NCI-H1694 treated with DMSO at 0.1 percent for 48 hours (cell line): ENCODE measurements at regions not wholly inside any gene's neighbourhood (a gene's known extent, or its start where the extent isn't known, plus 50 kb on each side); places are given as distances from the start of the nearest gene placed in this dataset.
A peak's percentile ranks its signal among the peaks of the same experiment; 100 is the strongest.

Experiments used
- DNase-seq: peaks from one replicate; lab custom pipeline; 2025; lab: John Stamatoyannopoulos, UW

DNA sequence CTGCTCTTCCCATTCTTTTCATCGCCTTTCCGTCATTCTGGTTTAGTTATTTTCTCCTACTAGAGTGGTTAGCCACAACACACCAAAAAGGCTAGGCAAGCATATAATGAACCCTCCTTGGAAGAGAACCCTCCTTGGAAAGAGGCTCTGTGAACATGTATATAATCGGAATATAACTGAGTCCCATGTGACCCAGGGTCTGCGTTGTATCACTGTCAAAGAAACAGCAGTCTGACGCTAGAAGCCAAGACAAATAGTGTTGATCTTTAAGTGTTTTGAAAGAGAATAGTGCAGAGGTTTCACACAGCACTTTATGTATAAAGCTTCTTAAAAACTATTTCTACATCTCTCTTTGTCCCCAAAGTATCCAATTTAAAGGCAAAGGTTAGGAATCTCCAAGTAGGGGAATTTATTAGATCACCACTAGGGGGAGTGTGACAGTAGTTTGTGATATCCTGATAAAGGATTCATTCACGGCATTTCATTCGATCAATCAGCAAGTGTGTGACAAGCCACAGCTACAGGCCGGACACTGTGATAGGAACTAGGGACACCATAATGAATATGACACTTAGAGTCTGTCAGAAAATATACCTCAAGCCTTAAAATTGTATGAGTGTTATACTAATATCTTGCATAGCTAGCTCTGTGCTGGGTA is 395.3 kb downstream of the CD109 start:
- DNase-seq: peak; percentile 31

DNA sequence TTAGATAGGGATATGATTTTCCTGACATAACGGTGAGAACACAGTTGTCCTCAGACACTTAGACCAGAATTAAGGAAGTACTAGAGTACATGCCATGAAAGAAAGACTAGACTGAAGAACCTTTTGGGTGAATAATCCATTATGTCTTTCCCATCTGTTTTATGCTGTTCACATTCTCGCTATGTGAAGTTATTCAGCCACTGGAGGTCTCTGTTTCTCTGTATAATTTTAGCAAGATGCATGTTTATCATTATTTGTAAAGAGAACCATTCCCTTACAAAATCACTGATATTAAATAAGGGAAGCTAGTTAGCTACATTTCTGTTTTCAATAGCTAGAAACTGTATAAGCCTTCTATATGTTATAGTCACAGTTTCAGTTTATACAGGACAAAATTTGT is 391.9 kb downstream of the CD109 start:
- no peak for DNase-seq

DNA sequence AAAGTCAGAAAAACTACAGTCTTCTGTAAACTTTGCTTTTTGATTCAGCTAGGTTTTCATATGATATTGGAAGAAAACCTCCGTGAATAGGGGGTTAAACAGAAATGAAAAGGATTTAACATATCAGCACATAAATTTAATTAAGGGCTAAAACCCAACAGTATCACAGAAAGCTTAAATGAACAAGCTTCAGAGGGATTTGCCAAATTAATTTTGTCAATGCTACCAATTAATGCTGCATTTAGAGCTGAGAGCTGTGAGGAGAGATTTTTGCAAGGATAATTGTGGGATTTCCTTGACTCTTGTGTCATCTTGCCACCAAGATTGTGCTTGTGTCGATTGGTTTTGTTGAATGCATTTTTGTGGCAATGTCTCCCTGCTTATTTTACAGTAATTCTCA is 379.9 kb downstream of the CD109 start:
- no peak for DNase-seq

DNA sequence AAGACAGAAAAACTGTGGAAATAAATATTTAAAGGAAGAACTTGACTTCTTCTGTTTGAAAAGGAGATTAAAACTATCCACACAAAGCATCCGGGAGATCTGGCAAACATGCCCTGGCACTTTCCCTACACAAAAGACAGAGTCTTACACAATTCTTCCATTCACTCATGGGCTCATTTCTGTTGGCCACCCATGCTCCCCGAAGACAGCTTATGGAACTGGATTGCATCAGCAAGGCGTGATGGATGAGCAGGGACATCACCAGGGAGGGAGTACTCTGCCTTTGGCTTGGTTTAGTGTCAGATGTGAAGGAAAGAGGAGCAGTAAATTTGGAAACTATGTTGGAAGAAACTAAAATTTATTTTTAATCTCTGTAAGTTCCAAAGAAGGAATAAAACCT is 379.3 kb downstream of the CD109 start:
- DNase-seq: no peak

DNA sequence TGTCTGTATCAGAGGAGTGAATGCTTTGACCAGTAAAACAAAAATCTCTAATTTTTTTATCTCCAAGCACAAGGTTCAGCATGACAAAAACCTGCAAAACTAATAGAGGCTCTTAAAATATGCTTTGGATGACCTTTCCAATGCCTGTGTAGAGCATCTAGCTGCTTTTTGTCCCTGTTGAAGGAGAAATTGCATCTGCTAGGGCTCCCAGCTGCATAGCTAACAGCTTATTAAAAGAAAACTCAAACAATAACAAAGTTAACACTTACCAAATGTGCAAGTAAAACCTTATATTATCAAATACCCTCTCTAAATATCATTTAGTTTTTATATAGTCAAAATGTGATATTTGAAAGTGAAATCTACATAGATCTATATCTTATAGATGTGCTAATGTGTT is 378.6 kb downstream of the CD109 start:
- DNase-seq: no peak

DNA sequence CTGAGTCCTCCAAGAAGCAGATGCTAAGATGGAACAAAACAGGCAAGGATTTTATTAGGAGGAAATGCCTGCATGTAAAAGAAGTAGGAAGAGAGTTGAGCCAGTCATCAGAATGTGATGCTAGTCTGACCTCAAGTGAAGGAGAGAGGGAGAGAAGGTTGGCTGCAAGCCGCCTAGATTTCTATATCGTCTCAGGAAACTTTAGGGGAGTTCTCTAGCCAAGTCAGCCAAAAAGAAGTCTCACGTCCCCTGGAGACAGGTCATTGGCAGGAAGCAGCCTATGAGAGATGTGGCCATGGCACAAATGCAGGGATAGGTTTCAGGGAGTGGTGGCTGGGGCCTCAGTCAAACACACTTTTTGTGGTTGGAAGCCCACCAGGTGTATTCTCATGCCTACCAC is 378.0 kb downstream of the CD109 start:
- no peak for DNase-seq

DNA sequence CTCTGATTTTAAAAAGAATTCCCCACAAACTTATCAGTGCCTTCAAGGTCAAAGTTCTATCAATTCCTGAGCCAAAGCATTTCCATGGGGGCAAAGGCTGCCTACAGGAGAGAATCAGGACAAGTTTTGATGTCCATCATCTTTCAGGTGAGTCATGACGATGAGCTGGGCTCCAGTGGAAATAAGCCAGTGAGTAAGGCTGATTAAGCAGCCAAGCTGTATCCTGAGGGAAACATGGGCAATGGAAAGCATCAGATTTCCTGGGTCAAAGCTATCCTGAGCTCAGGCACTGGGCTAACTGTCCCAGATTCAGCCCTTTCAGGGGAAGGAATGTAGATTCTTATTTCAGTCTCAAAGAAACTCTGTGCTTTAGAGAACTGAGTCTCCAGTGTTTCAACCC is 377.4 kb downstream of the CD109 start:
- no peak for DNase-seq

DNA sequence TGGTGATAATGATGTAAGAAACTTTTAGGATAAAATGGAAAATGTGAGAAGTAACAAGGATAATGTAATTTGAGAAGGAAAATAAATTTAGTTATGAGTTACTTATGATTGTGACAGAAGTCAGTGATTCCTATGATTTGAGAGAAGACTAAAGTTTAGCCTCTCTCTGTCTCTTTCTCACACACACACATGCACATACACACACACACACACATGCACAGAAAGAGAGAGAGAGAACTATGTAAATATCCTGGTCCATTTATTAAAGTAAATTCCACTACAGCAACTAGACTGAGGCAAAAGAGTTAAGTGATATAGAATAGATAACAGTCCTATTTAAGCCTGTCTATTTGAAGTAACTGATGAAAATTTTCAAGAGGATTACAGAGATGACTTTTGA is 375.2 kb downstream of the CD109 start:
- no peak for DNase-seq

DNA sequence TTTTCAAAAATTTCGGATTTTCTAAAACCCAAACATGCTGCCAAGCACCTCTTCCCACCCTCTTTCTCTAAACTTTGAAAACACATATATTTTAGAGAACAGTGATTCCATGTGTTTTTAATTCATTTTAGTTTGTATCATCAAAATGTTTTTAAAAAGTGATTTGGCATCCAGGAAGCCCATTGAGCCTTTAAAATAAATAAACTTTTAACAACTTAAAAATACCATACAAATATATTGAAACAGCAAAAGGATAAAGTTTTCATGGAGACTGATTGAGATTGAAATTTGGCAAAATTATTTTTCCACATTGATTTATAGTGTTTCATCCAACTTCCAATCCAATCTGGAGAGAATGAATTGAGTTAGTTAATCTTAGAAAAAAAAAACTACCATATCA is 374.7 kb downstream of the CD109 start:
- DNase-seq: no peak

DNA sequence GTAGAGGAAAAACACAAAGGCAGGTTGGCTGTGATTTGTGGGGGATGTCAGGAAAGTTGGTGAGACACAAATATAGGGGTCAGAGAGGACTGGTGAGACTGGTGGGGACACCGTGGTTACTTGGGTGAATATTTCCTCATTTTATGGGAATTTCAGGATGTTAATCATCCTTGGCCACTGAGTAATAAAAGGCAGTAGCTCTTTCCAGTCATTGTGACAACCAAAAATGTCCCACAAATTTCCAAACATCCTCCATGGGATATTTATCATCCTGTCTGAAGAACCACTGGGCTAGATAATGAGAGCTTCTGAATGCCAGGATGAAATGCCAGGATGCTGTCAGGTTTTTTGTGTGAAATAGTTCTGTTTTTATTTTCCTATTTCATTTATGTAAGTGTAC is 374.1 kb downstream of the CD109 start:
- DNase-seq: no peak

DNA sequence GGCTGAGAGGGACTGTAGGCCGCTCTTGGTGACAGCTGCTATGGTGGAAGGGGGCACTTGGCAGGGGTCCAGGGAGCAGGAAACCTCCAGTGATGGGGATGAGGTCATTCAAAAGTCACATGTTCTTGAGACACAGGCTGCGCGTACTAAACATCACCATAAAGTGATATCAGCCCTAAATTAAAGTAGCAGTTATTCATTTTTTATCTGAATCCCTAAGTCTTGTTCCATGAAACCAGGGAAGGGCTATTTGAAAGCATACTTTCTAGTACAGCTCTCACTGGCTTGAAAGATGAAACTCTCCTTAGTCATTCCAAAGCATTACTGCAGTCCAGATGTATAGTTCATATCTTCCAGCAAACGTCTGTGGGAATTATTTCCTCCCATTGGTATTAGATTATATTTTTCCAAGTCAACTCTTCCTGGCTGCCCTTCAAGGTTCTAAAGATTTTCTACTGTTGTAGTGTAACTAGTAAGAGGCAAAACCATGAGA is 373.1 kb downstream of the CD109 start:
- DNase-seq: no peak

DNA sequence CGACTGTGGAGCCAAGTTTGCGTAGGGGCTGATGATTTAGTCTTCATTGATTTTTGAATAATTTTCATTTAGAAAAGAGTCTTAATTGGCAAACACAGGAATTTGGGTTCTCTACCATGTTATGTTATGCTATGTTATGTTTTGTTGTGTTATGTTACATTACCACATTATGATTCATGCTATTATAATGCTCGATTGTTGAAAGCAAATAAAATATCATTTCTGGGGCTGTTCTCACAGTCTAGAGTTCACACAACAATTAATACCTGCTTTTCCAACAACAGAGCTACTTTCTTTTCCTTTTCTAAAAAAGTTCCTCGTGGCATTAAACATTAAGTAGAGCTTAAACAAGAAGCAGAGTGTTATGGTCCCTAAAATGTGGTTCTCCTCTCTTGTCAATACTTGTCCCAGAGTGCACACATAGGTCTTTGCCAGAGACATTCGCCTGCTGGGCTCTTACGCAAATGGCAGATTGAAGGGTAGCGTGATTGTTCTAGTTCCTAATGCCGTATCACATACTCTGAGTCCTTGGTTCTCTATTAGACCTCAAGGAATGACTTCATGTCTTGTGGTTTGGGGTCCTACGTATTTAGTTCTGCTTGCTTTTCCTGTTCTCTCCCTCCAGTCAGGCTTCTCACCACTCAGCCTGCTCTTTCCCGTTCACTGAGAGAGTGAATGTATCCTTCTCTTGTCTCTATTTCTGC is 370.3 kb downstream of the CD109 start:
- no peak for DNase-seq

DNA sequence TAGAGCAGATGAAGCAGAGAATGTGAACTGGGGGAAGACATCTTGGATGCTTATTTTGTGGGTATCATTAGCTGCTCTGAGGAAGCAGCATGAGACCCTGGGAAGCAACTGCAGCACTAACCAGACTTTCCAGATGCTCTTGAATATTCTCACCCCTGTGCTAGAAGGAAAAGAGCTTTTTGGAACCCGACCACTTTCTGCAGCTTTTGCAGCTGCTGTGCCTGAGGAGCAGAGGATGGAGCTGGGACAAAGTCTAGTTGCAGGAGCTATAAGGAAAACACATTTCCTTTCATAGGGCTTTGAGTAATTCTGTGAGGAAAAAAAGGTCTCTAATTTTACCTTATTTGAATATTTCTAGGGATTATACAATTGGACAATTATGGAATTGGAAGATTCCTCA is 369.7 kb downstream of the CD109 start:
- no peak for DNase-seq

DNA sequence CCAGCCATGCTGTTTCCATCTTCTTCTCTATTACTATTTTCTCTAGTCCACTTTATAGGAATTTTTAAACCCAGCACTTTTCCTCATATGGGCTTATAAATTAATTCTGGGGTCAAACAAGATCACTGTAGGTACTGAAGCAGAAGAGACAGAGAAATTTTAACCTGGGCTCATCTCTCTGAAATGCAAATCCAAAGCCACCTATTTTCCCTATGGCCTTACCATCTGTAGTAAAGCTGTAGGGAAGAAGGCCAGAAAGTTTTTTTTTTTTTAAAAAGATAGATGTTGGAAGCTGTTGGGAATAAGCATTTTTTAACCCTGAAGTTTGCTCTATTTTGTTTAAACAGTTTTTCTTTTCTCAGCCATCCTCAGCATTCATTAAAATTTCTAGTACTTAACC is 367.4 kb downstream of the CD109 start:
- no peak for DNase-seq

DNA sequence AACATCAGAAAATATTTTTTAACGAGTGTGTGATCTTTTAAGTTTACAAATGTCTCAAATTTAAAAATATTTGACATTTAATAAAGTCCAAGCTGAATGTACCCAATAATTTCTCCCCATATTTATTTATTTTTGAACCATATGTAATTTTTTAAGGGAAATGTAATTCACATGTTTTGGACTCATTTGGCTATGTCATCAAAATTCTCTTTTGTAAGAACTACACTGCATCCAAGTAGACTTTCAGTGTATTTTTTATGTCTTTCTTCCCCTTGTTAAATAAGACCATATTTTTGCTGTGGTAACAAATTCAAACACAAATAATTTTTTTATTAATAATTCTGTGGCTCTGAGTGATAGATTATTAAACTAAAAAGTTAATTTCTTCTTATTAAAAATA is 365.2 kb downstream of the CD109 start:
- DNase-seq: no peak

DNA sequence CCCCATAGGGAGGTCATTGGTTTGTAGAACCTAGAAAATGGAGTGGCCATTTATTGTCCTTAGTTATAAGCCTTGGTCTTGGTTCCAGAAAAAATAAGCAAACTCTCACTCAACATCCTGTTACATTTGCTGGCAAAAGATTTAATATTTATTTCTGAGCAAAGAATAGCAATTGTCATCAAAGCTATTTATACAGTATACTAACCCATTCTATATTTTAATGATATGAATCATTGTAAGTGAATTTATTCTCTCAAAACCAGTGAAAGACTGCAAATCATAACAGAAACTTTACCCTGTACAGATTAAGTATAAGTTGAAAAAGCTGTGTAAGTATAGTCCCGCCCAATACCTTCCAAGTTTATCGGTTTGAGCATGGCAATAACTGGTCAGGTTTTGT is 364.4 kb downstream of the CD109 start:
- no peak for DNase-seq

DNA sequence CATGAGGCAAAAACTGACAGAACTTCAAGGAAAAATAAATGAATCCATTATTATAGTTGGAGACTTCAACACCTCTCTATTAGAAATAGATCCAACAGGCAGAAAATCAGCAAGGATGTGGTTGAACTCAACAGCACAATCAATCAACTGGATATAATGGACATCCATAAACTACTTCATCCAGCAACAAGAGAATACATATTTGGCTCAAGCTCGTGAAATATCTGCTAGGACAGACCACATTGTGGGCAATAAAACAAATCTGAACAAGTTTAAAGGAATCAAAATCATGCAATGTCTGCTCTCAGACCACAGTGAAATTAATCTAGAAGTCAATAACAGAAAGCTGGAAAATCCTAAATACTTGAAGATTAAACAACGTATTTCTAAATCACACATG is 362.6 kb downstream of the CD109 start:
- DNase-seq: no peak

DNA sequence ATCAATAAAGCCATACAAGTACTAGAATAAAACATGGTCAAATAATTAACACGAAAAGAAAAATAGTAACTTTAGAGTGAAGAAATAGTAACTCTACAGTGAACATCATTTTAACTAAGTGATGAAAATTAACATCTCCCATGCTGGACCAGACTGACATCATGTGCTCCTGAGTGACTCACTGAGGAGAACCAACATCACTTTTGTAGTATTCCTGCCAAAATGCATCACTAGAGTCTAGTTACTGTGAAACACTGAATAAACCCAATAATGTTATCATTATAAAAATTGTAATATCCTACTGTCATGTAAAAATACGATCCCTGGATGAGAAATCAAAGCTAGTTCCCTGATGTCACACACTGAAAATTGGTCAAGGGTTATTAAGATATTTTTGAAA is 361.3 kb downstream of the CD109 start:
- no peak for DNase-seq

DNA sequence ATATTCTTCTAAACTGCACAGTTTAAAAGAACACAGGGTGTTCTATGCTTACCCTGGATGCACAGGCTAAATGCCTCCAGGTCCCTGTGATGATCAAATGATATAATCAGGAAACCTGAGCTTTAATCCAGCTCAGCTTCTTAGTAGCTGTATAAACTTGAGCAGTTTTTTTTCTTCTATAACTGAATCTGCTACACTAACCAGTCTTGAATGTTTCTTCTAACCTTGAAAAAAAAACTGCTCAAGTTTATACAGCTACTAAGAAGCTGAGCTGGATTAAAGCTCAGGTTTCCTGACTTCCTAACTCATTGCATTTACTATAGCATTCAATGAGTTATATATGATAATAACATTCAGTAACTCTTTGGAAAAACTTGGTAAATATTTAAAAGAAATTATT is 358.2 kb downstream of the CD109 start:
- DNase-seq: no peak

DNA sequence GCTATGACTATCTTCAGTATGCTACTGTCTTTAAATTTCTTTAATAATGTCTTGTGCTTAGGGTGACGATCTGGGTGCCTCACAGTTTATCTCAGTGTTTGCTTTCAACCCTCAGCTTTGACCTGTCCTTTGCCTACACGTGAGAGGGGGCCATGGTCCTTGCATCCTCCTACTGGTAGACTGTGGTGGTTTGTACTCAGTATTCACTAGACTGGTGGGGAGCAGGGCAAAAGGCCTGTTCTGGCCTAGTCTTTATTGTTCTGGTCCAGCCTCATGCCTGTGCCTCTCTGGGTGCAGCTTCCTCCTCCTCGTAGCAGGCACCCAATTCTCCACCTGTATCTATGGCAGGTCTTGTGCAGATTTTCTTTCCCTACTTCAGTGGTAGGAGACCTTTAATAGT is 354.9 kb downstream of the CD109 start:
- DNase-seq: no peak

DNA sequence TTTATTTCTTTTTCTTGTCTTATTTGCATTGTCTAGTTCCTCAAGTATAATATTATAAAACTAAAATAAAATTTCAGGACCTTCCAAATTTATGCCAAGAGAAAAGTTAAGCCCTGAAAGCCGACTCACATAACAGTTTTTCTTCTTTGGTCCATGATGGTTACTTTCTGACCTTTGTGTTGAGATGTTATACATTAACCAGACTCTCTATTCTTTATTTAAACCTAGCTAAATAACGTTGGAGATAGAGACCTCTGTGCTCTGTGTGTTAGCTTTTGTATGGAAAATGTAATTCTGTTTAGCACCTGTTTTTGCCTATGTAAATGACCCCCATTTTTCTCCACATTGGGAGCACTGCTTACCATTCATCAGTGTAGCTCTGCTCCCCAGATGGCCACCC is 352.4 kb downstream of the CD109 start:
- DNase-seq: no peak

DNA sequence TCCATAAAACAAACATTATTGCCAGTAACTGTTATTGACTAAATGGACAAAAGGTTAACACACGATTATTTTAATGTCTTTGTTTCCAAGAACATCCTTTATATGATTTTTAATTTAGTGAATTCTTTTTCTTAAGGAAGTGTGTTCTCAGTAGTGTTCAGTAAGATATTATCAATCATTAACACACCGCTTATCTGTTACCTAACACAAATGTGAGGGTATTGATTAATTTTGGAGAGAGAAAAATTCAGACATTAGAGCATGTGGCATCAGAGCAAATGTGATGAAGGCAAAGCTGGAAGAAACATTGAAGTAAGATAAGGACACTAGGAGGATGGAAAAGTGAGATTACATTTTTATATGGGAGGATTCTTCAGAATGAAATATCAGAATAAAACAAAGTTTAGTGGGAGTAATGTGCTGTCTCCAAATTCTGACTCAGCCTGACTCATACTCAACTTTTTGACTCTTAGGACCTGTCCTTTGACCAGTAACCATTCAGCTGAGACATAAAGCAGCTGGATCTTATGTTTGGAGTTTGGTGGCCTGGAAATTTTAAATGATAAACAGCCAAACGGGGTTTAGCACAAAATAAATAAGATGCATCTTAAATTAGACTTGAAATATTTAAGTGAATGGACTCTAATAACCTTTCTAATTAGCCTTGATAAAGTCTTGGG is 348.6 kb downstream of the CD109 start:
- no peak for DNase-seq

DNA sequence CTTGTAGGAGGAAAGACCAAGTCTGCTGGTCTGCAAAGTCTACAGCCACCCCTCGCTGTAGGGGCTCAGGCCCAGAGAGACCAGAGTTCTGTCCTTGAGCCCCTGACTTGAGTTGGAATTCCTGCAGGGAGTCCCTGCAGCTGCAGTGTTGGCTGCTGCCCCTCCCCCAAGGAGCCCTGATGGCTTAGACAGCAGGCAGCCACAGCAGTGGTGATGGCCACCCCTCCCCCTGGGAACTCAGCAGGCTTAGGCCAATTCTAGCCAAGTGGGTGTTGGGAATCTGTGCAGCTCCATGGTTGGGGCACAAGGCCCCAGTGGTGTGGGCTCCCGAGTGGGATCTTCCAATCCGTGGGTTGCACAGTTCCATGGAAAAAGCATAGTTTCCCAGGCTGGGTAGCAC is 345.4 kb downstream of the CD109 start:
- DNase-seq: no peak
